LNCaP clone FGC (cell line): ENCODE measurements at regions not wholly inside any gene's neighbourhood (a gene's known extent, or its start where the extent isn't known, plus 50 kb on each side); places are given as distances from the start of the nearest gene placed in this dataset.
"Not testable (repeated sequence)": the region's sequence is repeated elsewhere in the genome, so short reads cannot be mapped to it uniquely, and the experiment has no call there.

Source experiments
- DNase-seq: peaks from one replicate; pipeline ENCODE4 v3.0.0-alpha.2; 2011; ENCODE audit warnings: low read depth
- H3K4me3 ChIP-seq: 2 replicates; pipeline ENCODE4 v1.5.1; 2011; ENCODE audit warnings: mild to moderate bottlenecking, low read depth, low read length, control low read depth
- TF ChIP-seq, protein P1 (sequence below): IDR thresholded peaks from 2 replicates; pipeline ENCODE4 v1.5.1; 2012; ENCODE audit warnings: mild to moderate bottlenecking; ENCODE audit not compliant: control insufficient read depth, insufficient read depth; ENCODE audit errors: extremely low read depth

DNA sequence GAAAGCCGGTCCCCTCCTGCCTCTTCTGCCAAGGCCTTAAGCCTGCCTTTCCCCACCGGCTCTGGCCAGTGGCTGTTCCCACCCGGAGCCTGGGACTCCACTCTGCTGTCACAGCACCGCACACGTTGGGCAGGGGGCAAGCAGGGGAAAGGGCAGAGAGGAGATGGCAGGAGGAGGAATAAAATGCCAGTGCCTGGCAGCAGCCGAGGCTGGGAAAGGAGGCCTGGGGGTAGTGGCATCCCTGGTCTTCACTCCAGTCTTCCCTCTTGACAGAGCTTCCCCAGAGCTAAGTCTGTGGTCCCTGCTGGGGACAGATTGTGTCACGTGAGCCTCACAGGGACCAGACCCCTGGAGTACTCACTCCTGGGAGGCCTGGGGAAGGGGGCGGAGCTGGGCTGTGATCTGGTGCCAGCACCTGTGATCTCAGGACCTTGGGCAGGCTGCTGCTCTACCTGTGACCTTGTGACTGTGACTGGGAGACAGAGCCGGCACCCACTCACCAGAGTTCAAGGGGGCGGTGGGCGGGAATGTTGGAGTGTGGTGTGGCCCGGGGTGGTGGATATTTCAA, 97.2 kb upstream of the GSE1 start:
- TF ChIP-seq, protein P1, sequence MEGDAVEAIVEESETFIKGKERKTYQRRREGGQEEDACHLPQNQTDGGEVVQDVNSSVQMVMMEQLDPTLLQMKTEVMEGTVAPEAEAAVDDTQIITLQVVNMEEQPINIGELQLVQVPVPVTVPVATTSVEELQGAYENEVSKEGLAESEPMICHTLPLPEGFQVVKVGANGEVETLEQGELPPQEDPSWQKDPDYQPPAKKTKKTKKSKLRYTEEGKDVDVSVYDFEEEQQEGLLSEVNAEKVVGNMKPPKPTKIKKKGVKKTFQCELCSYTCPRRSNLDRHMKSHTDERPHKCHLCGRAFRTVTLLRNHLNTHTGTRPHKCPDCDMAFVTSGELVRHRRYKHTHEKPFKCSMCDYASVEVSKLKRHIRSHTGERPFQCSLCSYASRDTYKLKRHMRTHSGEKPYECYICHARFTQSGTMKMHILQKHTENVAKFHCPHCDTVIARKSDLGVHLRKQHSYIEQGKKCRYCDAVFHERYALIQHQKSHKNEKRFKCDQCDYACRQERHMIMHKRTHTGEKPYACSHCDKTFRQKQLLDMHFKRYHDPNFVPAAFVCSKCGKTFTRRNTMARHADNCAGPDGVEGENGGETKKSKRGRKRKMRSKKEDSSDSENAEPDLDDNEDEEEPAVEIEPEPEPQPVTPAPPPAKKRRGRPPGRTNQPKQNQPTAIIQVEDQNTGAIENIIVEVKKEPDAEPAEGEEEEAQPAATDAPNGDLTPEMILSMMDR = no peak
- no peak overlapping the region for H3K4me3 ChIP-seq
- DNase-seq = no peak

GRCh38 chr16:85517154-85517553, 96.0 kb upstream of the GSE1 start:
- DNase-seq = no peak
- TF ChIP-seq, protein P1 = no peak

DNA sequence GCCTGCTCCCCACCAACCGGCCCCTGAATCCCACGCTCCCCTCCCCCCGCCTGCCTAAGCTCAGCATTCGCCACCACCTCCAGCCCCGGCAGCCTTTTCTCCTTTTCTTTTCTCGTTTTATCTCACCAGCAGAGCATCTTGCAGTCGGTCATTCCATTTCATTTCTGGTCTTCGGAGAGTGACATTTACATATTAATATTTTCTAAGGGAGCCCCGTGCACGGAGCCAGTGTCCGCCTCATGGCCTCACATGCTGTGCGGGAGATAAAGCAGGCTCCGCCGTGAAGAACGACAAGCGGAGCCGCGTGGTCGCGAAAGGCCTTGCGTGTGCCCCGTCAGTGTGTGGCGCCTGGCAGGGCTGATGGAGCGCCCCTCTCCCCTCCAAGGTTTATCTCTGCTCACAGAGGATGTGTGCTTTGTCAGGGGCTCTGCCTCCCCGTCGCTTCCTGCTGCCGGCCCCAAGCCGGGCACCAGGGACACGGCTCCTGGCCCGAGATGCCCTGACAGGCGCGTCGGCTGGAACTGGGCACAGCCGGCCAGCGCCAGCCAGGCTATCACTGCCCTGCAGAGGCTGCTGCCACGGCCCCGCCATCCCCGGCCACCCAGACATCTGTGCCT, 95.5 kb upstream of the GSE1 start:
- no peak for DNase-seq
- H3K4me3 ChIP-seq = no peak overlapping the region
- TF ChIP-seq, protein P1 = no peak

More at GRCh38 chr16:85517154-85517553, 96.0 kb upstream of the GSE1 start:
- no peak overlapping the region for H3K4me3 ChIP-seq

- H3K4me3 ChIP-seq = no peak overlapping the region
- no peak for DNase-seq
- TF ChIP-seq, protein P1 = no peak
Measured at GRCh38 chr16:85518398-85519049, 94.6 kb upstream of the GSE1 start.

DNA sequence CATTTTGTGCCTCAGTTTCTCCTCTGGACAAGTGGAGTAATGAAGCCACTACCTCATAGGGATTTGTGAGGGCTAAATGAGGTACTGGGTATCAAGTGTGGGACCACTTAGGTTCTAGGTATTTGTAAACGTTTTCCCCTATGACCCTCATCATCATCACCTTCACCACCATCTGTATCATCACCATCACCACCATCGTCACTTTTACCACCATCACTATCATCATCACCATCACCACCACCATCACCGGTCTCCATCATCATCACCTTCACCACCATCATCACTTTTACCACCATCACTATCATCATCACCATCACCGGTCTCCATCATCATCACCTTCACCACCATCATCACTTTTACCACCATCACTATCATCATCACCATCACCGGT, 94.1 kb upstream of the GSE1 start:
- DNase-seq, H3K4me3 ChIP-seq: not testable (repeated sequence)

GRCh38 chr16:85519540-85520231, 93.4 kb upstream of the GSE1 start:
- TF ChIP-seq, protein P1 = no peak
- H3K4me3 ChIP-seq = no peak overlapping the region
- DNase-seq = no peak

- no peak overlapping the region for H3K4me3 ChIP-seq
- DNase-seq = peak; percentile 92
- TF ChIP-seq, protein P1 = 0 out of 2 replicates have a peak, but pooled peaks have one; percentile 8
Measured at GRCh38 chr16:85520853-85521521, 92.1 kb upstream of the GSE1 start.
